Lung (tissue), 11 donors: ENCODE measurements at regions not wholly inside any gene's neighbourhood (a gene's known extent, or its start where the extent isn't known, plus 50 kb on each side); places are given as distances from the start of the nearest gene placed in this dataset.

ENCODE experiments used
- ATAC-seq: fragments of 200-7000 bp; cut with Tn5 transposase; one replicate; pipeline ENCODE4 v1.9.1; 2020; ENCODE audit warnings: moderate number of reproducible peaks; ENCODE audit not compliant: insufficient read depth, low FRiP score
- DNase-seq, 3 donors: peaks; one replicate each; pipeline ENCODE4 v3.0.0-alpha.2; 2013 to 2017
- H3K27ac ChIP-seq, 2 donors: one replicate each; pipeline ENCODE4 v1.5.1; 2013; ENCODE audit warnings: mild to moderate bottlenecking in 2 of 2, moderate library complexity in 2 of 2, control low read depth in 1 of 2, inconsistent platforms in 1 of 2, low read depth in 1 of 2, low read length in 1 of 2
- H3K27me3 ChIP-seq, 3 donors: one replicate each; pipeline ENCODE4 v1.5.1; 2013; ENCODE audit warnings: low read length in 2 of 3; ENCODE audit not compliant: control insufficient read depth in 3 of 3, insufficient read depth in 3 of 3
- H3K36me3 ChIP-seq, 4 donors: one replicate each; pipeline ENCODE4 v1.5.1; 2013; ENCODE audit warnings: low read length in 4 of 4, mild to moderate bottlenecking in 1 of 4, moderate library complexity in 1 of 4; ENCODE audit not compliant: control insufficient read depth in 4 of 4, insufficient read depth in 4 of 4
- H3K4me1 ChIP-seq, 5 donors: one replicate each; pipeline ENCODE4 v1.5.1; 2013; ENCODE audit warnings: low read length in 5 of 5, mild to moderate bottlenecking in 2 of 5, moderate library complexity in 1 of 5; ENCODE audit not compliant: control insufficient read depth in 5 of 5, insufficient read depth in 5 of 5
- H3K4me3 ChIP-seq: one replicate; pipeline ENCODE4 v1.5.1; 2013; ENCODE audit warnings: mild to moderate bottlenecking, control low read depth, moderate library complexity
- H3K9ac ChIP-seq, 2 donors: one replicate each; pipeline ENCODE4 v1.5.1; 2013; ENCODE audit warnings: low read length in 2 of 2, control low read depth in 1 of 2; ENCODE audit not compliant: insufficient read depth in 1 of 2
- H3K9me3 ChIP-seq, 4 donors: one replicate each; pipeline ENCODE4 v1.5.1; 2013; ENCODE audit warnings: low read length in 3 of 4, mild to moderate bottlenecking in 1 of 4, moderate library complexity in 1 of 4; ENCODE audit not compliant: control insufficient read depth in 4 of 4, insufficient read depth in 3 of 4
- WGBS, 2 donors: extraction: QIAGEN DNeasy Blood & Tissue Kit; methylation state at CpG; one replicate each; pipeline ENCODE4 v1.1.7; 2013; 5-methylcytosine and 5-hydroxymethylcytosine counted together
- TF ChIP-seq, protein P1 (sequence below): IDR thresholded peaks from 2 replicates; pipeline ENCODE4 v1.5.1; 2012; ENCODE audit warnings: mild to moderate bottlenecking; ENCODE audit errors: control extremely low read depth, extremely low read depth
- donor health status: control.
- donor health status: control.
- donor health status: Bipolar disorder and iron deficiency.
- donor health status: healthy.
- donor health status: DM: yes; HTN: yes; CAD: no.

DNA sequence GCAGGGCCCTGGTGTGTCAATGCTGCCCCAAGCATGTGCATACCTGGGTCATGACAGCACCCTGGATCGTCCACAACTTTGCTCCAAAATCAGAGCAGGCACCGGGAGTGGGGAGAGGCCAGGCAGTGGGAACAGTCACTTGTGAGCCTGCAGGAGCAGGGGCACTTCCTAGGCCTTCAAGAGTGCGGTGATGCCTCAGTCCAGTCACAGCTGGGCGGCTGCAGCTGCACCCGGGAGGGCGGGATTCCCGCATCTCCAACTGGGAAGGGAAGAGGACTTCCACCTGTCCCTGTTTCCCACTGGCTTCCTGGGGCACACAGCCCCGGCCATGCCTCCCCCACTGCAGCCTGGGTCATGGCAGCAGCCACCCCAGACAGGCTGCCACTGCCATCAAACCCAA is 191.3 kb upstream of the DEFB112 start:
- no peak overlapping the region for H3K4me3 ChIP-seq
- TF ChIP-seq, protein P1, sequence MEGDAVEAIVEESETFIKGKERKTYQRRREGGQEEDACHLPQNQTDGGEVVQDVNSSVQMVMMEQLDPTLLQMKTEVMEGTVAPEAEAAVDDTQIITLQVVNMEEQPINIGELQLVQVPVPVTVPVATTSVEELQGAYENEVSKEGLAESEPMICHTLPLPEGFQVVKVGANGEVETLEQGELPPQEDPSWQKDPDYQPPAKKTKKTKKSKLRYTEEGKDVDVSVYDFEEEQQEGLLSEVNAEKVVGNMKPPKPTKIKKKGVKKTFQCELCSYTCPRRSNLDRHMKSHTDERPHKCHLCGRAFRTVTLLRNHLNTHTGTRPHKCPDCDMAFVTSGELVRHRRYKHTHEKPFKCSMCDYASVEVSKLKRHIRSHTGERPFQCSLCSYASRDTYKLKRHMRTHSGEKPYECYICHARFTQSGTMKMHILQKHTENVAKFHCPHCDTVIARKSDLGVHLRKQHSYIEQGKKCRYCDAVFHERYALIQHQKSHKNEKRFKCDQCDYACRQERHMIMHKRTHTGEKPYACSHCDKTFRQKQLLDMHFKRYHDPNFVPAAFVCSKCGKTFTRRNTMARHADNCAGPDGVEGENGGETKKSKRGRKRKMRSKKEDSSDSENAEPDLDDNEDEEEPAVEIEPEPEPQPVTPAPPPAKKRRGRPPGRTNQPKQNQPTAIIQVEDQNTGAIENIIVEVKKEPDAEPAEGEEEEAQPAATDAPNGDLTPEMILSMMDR, result no peak
- no peak overlapping the region for H3K27ac ChIP-seq
- H3K36me3 ChIP-seq, result no peaks in the 10 kb centered on the region
- H3K9ac ChIP-seq, result no peak overlapping the region
- H3K9me3 ChIP-seq, result peaks cover 0 to 11% (median 0%) of the 10 kb centered on the region in 4 donors
- DNase-seq (no peak), ATAC-seq (no peak)
- 87 to 90% methylated on average over 8 of the region's 8 CpGs for WGBS, 2 donors
- H3K27me3 ChIP-seq, result peaks cover 0 to 4% (median 0%) of the 10 kb centered on the region in 3 donors
- H3K4me1 ChIP-seq, result peaks cover 0 to 6% (median 0%) of the 10 kb centered on the region in 5 donors

DNA sequence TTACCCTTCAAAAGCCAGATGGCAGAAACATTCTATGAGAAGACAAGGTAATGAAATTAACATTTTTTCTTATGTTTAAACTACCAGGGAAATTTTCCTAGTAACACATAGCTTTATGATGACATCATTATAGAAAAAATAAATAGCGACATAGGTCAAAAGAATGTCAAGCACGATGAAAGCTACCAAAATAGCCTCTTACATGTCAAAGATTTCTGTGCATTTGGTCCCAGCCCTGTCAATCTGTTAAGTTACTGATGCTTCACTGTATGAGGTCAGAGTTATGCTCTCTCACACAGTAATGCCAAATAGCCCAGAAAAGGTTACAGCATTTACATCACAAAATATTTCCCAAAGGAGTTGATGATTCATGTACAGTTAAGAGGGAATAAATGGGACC is 199.8 kb upstream of the DEFB112 start:
- Histone ChIP-seq H3K9me3 (no peaks in the 10 kb centered on the region), H3K27ac (no peak overlapping the region), H3K4me3 (no peak overlapping the region), H3K9ac (no peak overlapping the region), H3K36me3 (no peaks in the 10 kb centered on the region), H3K27me3 (no peaks in the 10 kb centered on the region), H3K4me1 (no peaks in the 10 kb centered on the region)
- DNase-seq (peak in 2 of 3 donors; percentile 38 to 41), ATAC-seq (no peak)
- 44 to 62% methylated on average over 2 of the region's 2 CpGs for WGBS, 2 donors
- TF ChIP-seq, protein P1, result no peak

DNA sequence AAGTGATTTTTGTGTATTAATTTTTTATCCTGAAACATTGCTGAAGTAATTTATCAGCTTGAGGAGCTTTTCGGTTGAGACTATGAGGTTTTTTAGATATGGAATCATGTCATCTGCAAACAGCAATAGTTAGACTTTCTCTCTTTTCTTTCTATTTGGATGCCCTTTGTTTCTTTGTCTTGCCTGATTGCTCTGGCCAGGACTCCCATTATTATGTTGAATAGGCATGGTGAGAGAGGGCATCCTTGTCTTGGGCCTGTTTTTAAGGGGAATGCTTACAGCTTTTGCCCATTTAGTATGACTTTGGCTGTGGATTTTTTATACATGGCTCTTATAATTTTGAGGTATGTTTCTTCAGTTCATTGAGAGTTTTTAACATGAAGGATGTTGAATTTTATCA is 207.6 kb upstream of the DEFB112 start:
- Histone ChIP-seq H3K27me3 (peaks cover 0 to 10% (median 0%) of the 10 kb centered on the region in 3 donors), H3K9me3 (peaks cover 0 to 7% (median 2%) of the 10 kb centered on the region in 4 donors), H3K36me3 (no peaks in the 10 kb centered on the region), H3K27ac (no peak overlapping the region), H3K4me3 (no peak overlapping the region), H3K9ac (no peak overlapping the region), H3K4me1 (no peaks in the 10 kb centered on the region)
- DNase-seq, result no peak
- TF ChIP-seq, protein P1, result no peak
- 93 to 100% methylated on average over 1 of the region's 1 CpG for WGBS, 2 donors
- no peak for ATAC-seq

DNA sequence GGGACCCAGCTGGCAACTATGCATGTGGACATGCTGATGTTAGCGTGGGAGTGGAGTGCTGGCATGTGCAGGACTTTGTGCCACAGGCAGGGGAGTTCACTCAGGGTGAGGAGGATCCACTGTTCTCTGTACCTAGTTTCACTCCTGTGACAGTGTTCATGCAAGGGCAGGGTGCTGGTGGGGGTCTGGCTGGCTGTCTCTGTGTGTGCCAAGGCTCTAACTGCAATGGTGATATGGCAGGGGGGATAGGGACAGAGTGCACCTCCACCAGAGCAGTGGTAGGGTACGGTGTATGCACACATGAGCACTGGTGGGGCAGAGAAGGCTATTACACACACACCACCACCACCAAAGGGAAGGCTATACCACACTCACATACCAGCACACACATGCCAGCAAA is 210.2 kb upstream of the DEFB112 start:
- peaks cover 0 to 10% (median 2%) of the 10 kb centered on the region in 4 donors for H3K9me3 ChIP-seq
- no peak overlapping the region for H3K27ac ChIP-seq
- TF ChIP-seq, protein P1, result no peak
- H3K36me3 ChIP-seq, result no peaks in the 10 kb centered on the region
- H3K4me3 ChIP-seq, result no peak overlapping the region
- H3K27me3 ChIP-seq, result peaks cover 0 to 20% (median 0%) of the 10 kb centered on the region in 3 donors
- no peak overlapping the region for H3K9ac ChIP-seq
- no peak for ATAC-seq
- no peak for DNase-seq
- H3K4me1 ChIP-seq, result no peaks in the 10 kb centered on the region
- 88 to 97% methylated on average over 2 of the region's 2 CpGs for WGBS, 2 donors
